Spinal cord (tissue), 9 donors: ENCODE measurements at regions not wholly inside any gene's neighbourhood (a gene's known extent, or its start where the extent isn't known, plus 50 kb on each side); places are given as distances from the start of the nearest gene placed in this dataset.
"Not testable (repeated sequence)": the region's sequence is repeated elsewhere in the genome, so short reads cannot be mapped to it uniquely, and the experiment has no call there.

ENCODE experiments used
- DNase-seq, 6 donors: peaks; one replicate each; pipeline versions ENCODE4 v3.0.0 to v3.0.0-alpha.2; 2013 to 2015; ENCODE audit warnings: low spot score in 6 of 6, low read depth in 4 of 6
- H3K27ac ChIP-seq: one replicate; pipeline ENCODE4 v1.5.1; 2013; ENCODE audit warnings: low read depth, low read length, control low read depth
- H3K27me3 ChIP-seq: one replicate; pipeline ENCODE4 v1.6.1; 2013; ENCODE audit warnings: low read length; ENCODE audit not compliant: control insufficient read depth, insufficient read depth
- H3K36me3 ChIP-seq: one replicate; pipeline ENCODE4 v1.6.1; 2013; ENCODE audit warnings: low read length; ENCODE audit not compliant: control insufficient read depth, insufficient read depth
- H3K4me1 ChIP-seq: one replicate; pipeline ENCODE4 v1.6.1; 2013; ENCODE audit warnings: low read length; ENCODE audit not compliant: control insufficient read depth, insufficient read depth
- H3K4me3 ChIP-seq: one replicate; pipeline ENCODE4 v1.5.1; 2013; ENCODE audit warnings: low read depth, low read length, control low read depth
- H3K9me3 ChIP-seq: one replicate; pipeline ENCODE4 v1.6.1; 2013; ENCODE audit warnings: low read length; ENCODE audit not compliant: control insufficient read depth, insufficient read depth
- WGBS: methylation state at CpG from one replicate; pipeline ENCODE4 v1.1.5; 2013; ENCODE audit warnings: missing lambda C conversion rate; ENCODE audit not compliant: insufficient coverage; 5-methylcytosine and 5-hydroxymethylcytosine counted together
- donor health status: healthy.

DNA sequence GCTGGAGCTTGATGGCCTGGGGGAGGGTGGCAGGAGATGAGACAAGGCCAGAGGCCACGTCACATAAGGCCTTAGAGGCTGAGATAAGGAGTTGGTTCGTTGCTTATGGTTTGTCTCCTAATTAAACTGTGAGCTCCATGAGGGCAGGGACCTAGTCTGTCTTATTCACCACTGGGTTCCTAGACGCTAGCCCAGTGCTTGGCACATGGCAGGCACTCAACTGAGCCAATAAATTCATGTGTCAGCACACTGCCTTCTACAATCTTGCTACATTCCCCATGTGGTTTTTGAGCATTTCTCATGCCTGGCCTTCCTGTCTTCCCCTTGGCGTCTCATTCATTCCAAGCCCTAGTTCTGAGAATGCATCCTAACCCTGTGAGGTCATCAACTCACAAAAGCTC lies 92.5 kb upstream of the MED13L start:
- WGBS, result 89% methylated on average over 3 of the region's 4 CpGs
- no peak for DNase-seq

DNA sequence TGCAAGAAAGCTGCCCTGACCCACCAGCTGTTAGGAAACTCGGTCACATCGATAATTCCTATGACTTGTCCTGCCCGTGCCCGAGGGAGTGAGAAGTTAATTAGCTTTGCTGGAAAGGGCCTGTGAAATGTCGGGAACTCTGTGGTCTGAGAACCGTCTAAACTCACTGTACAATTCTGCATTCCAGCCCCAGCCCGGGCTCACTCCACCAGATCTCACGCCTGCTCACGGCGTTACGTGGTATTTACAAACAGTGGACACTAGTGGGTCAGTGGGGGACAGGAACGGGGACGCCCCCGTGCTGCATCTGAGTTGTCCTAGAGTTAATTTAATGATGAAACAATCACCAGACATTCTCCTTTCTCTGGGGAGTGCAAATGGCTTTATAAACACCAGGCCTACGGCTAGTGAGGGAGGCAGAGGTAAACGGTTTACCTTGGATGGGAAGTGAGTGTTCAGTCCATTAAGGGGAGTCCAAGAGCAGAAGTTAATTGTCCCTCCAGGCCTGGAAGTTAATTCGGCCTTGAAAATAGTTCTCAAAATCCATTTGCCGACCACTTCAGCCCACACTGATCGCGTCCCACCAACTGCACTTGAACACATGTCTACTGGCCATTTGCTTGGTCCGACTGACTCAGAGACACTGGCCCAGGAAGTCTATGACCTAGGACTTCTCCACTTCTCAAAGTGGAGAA lies 93.5 kb upstream of the MED13L start:
- Histone ChIP-seq H3K27ac (no peak overlapping the region), H3K4me3 (no peak overlapping the region), H3K27me3 (no peaks in the 10 kb centered on the region), H3K9me3 (no peaks in the 10 kb centered on the region), H3K36me3 (no peaks in the 10 kb centered on the region), H3K4me1 (peaks cover 22% of the 10 kb centered on the region)
- peak in 1 of 6 donors; percentile 14 for DNase-seq
- 85% methylated on average over 10 of the region's 21 CpGs for WGBS

More for the DNA sequence above, 92.5 kb upstream of the MED13L start:
- no peaks in the 10 kb centered on the region for H3K9me3 ChIP-seq
- H3K4me3 ChIP-seq, result no peak overlapping the region
- no peaks in the 10 kb centered on the region for H3K27me3 ChIP-seq
- H3K4me1 ChIP-seq, result peaks cover 25% of the 10 kb centered on the region
- H3K36me3 ChIP-seq, result no peaks in the 10 kb centered on the region
- no peak overlapping the region for H3K27ac ChIP-seq

DNA sequence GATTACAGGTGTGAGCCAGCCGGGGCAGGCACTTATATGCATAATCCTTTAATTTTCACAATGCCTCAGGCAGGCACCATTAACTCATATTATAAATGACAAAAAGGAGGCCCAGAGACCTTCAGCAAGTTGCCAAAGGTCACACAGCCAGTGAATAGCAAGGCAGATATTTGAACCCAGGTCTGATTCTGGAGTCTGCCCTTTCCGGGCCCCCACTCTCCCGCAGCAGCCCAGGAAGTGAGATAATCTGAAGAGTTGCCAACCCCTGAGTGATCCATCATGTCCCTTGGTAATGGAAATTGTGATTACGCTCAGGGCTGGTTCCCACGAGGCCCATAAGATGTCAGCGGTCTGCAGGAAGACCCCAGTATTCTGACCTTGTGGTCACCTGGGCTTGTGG lies 95.3 kb upstream of the MED13L start:
- Histone ChIP-seq H3K36me3 (no peaks in the 10 kb centered on the region), H3K27me3 (no peaks in the 10 kb centered on the region), H3K4me1 (peaks cover 15% of the 10 kb centered on the region), H3K27ac (no peak overlapping the region), H3K4me3 (no peak overlapping the region), H3K9me3 (no peaks in the 10 kb centered on the region)
- peak in 1 of 6 donors; percentile 5 for DNase-seq
- 66% methylated on average over 4 of the region's 6 CpGs for WGBS

DNA sequence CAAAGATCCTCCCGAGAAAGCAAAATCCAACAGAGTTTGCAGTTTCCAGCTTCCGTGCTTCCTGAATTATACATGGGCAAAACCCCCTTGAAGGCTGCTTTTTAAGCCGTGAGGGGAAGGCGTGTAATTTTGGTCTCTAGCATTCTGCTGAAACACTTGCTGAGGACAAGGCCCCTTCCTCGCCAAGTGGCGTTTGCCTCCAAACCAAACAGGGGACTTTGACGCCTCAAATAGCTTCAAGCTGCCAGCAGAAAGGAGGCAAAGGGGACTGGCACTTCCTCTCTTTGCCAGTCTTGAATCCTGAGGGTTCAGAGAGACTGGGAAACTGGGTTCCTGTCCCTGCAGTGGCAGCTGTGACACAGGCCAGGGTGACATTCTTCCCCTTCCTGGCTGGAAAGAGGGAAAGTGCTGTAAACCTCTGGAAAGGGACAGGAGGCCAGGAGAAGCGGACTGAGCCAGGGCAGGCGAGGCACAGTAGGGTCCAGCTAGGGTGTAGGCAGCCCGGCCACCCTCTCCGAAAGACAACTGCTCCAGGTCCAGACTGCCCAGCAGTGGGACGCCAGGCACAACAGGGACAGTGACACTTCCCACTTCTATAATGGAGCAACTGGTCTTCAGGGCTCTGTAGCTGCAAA lies 96.2 kb upstream of the MED13L start:
- Histone ChIP-seq H3K27ac (peak overlapping the region; percentile 38), H3K4me1 (peaks cover 15% of the 10 kb centered on the region), H3K9me3 (no peaks in the 10 kb centered on the region), H3K27me3 (no peaks in the 10 kb centered on the region), H3K4me3 (no peak overlapping the region), H3K36me3 (no peaks in the 10 kb centered on the region)
- 46% methylated on average over 7 of the region's 12 CpGs for WGBS
- DNase-seq, result peak in 2 of 6 donors; percentile 47 to 60

GRCh38 chr12:116374207-116374606 lies 96.7 kb upstream of the MED13L start:
- H3K27me3 ChIP-seq, result no peaks in the 10 kb centered on the region
- peaks cover 15% of the 10 kb centered on the region for H3K4me1 ChIP-seq
- DNase-seq, result no peak
- no peaks in the 10 kb centered on the region for H3K9me3 ChIP-seq
- 93% methylated on average over 3 of the region's 3 CpGs for WGBS
- no peak overlapping the region for H3K27ac ChIP-seq
- no peak overlapping the region for H3K4me3 ChIP-seq
- H3K36me3 ChIP-seq, result no peaks in the 10 kb centered on the region

- H3K9me3 ChIP-seq, result no peaks in the 10 kb centered on the region
- 97% methylated on average over 9 of the region's 9 CpGs for WGBS
- peaks cover 15% of the 10 kb centered on the region for H3K4me1 ChIP-seq
- H3K4me3 ChIP-seq, result no peak overlapping the region
- no peak overlapping the region for H3K27ac ChIP-seq
- DNase-seq, result no peak
- no peaks in the 10 kb centered on the region for H3K27me3 ChIP-seq
- H3K36me3 ChIP-seq, result no peaks in the 10 kb centered on the region
Observed at GRCh38 chr12:116375278-116375842, 97.9 kb upstream of the MED13L start.

DNA sequence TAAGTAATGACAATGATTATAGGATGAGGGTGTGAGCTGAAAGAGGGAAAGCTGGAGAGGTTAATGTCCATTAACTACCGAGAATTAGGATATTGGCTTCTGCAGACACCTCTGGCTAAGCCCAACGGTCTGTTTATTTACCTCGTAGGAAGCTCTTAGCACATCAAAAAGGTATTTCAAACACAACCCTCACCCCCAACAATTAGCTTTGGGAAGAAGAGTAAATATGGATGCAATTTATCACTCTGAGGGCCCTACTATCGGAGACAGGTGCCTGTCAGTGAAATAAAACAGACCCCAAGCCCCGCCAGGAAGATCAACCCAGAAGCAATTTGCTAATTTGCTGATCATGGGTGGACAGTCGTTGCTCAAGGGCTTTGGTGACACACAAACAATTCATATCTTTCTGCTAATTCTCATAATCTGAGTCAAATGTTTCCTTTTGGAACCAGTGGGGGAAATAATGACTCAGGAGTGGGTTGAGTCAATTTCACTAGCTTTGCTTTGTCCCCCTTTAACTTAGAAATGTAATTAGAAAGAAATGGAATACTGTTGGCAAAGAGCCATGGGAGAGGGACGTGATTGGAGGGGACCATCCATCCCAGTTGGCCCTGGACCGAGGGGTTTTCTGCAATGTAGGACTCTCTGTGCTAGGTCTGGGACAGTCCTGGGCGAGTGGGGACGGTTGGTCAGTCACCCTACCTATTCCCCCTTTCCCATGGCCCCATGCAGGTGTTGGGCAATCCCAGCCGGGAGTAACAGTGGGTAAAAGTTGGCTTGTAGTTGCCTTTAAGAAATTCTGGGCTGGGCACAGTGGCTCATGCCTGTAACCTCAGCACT lies 99.1 kb upstream of the MED13L start:
- peaks cover 22% of the 10 kb centered on the region for H3K4me1 ChIP-seq
- no peaks in the 10 kb centered on the region for H3K36me3 ChIP-seq
- H3K27ac ChIP-seq, result no peak overlapping the region
- WGBS, result 60% methylated on average over 2 of the region's 11 CpGs
- H3K27me3 ChIP-seq, result no peaks in the 10 kb centered on the region
- no peaks in the 10 kb centered on the region for H3K9me3 ChIP-seq
- no peak overlapping the region for H3K4me3 ChIP-seq
- DNase-seq, result peak in 1 of 6 donors; percentile 30

GRCh38 chr12:116377194-116377571 lies 99.7 kb upstream of the MED13L start:
- H3K9me3 ChIP-seq, H3K27ac ChIP-seq, H3K4me3 ChIP-seq, H3K36me3 ChIP-seq, H3K27me3 ChIP-seq, DNase-seq: not testable (repeated sequence)
- WGBS, result 84% methylated on average over 3 of the region's 6 CpGs
- H3K4me1 ChIP-seq, result peaks cover 28% of the 10 kb centered on the region

DNA sequence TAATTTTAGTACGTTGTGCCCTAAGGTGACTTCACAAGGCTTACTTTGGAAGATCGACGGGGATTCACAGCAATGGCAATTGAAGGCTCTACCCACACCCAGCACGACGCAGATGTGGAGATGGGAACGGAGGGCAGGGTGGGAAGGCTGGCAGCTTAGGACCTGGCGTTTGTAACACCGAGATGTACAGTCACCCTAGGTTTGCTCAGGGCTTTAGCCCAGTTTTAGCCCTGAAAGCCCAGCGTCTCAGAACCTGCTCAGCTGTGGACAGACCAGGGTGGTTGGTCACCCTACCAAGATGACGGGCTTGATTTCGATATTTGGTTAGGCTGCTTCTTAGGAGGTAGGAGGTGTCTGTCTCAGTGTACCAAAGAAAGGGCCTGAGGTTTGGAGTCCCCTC lies 100.5 kb upstream of the MED13L start:
- Histone ChIP-seq H3K36me3 (no peaks in the 10 kb centered on the region), H3K27me3 (no peaks in the 10 kb centered on the region), H3K27ac (no peak overlapping the region), H3K9me3 (no peaks in the 10 kb centered on the region), H3K4me3 (no peak overlapping the region), H3K4me1 (peaks cover 31% of the 10 kb centered on the region)
- WGBS, result 86% methylated on average over 7 of the region's 11 CpGs
- no peak for DNase-seq
